Loucy (cell line): ENCODE measurements at regions not wholly inside any gene's neighbourhood (a gene's known extent, or its start where the extent isn't known, plus 50 kb on each side); places are given as distances from the start of the nearest gene placed in this dataset.
A peak's percentile ranks its signal among the peaks of the same experiment; 100 is the strongest.
"Not testable (repeated sequence)": the region's sequence is repeated elsewhere in the genome, so short reads cannot be mapped to it uniquely, and the experiment has no call there.

Experiments used
- H2AFZ ChIP-seq: fragments of 200-600 bp; sonication (generic); 2 replicates; pipeline ENCODE4 v1.6.0; 2016; ENCODE audit warnings: antibody characterized with exemption, mild to moderate bottlenecking, low read length, moderate library complexity
- H3F3A ChIP-seq: fragments of 200-600 bp; 2 replicates; pipeline ENCODE4 v1.6.0; 2016; ENCODE audit warnings: antibody characterized with exemption, low read depth, mild to moderate bottlenecking
- H3K27me3 ChIP-seq: fragments of 200-600 bp; sonication (generic); 2 replicates; pipeline ENCODE4 v1.6.1; 2014; ENCODE audit warnings: low read length, mild to moderate bottlenecking; ENCODE audit not compliant: insufficient read depth, poor library complexity, severe bottlenecking
- H3K36me3 ChIP-seq: fragments of 200-600 bp; sonication (generic); 2 replicates; pipeline ENCODE4 v1.6.1; 2016; ENCODE audit warnings: low read length; ENCODE audit not compliant: insufficient read depth
- H3K4me1 ChIP-seq: fragments of 200-600 bp; sonication (generic); 2 replicates; pipeline ENCODE4 v1.5.1; 2014; ENCODE audit warnings: low read length, mild to moderate bottlenecking; ENCODE audit not compliant: insufficient read depth, poor library complexity, severe bottlenecking
- H3K4me2 ChIP-seq: fragments of 200-600 bp; sonication (generic); 2 replicates; pipeline ENCODE4 v1.6.0; 2014; ENCODE audit warnings: antibody characterized with exemption, low read length, low read depth, mild to moderate bottlenecking; ENCODE audit not compliant: poor library complexity, severe bottlenecking
- H3K4me3 ChIP-seq: fragments of 200-600 bp; sonication (generic); 2 replicates; pipeline ENCODE4 v1.5.1; 2014; ENCODE audit warnings: low read length, mild to moderate bottlenecking, mixed read lengths; ENCODE audit not compliant: poor library complexity, severe bottlenecking
- H3K79me2 ChIP-seq: fragments of 200-600 bp; sonication (generic); 2 replicates; pipeline ENCODE4 v1.6.1; 2014; ENCODE audit warnings: low read length; ENCODE audit not compliant: insufficient read depth
- H3K9ac ChIP-seq: fragments of 200-600 bp; sonication (generic); 2 replicates; pipeline ENCODE4 v1.6.0; 2014; ENCODE audit warnings: mild to moderate bottlenecking, low read depth, low read length, moderate library complexity; ENCODE audit not compliant: poor library complexity, severe bottlenecking
- H3K9me2 ChIP-seq: fragments of 200-600 bp; sonication (generic); replicated peaks from 2 replicates; pipeline ENCODE4 v1.6.1; 2016; ENCODE audit warnings: low read depth, low read length, mixed read lengths
- H3K9me3 ChIP-seq: fragments of 200-600 bp; sonication (generic); 2 replicates; pipeline ENCODE4 v1.6.1; 2014; ENCODE audit warnings: mild to moderate bottlenecking, antibody characterized with exemption, low read length, low read depth; ENCODE audit not compliant: insufficient read depth
- H4K20me1 ChIP-seq: fragments of 200-600 bp; sonication (generic); 2 replicates; pipeline ENCODE4 v1.6.0; 2014; ENCODE audit warnings: antibody characterized with exemption, low read length, mild to moderate bottlenecking; ENCODE audit not compliant: insufficient read depth, poor library complexity, severe bottlenecking
- EZH2phosphoT487 ChIP-seq: fragments of 200-600 bp; IDR thresholded peaks from 2 replicates; pipeline ENCODE4 v1.6.1; 2018; ENCODE audit warnings: antibody characterized with exemption, mild to moderate bottlenecking, moderate library complexity, borderline replicate concordance
- TF ChIP-seq, protein P1 (sequence below): fragments of 200-600 bp; sonication (generic); conservative IDR thresholded peaks from 2 replicates; pipeline ENCODE4 v1.5.1; 2014; ENCODE audit warnings: mild to moderate bottlenecking, antibody characterized with exemption, low read length

DNA sequence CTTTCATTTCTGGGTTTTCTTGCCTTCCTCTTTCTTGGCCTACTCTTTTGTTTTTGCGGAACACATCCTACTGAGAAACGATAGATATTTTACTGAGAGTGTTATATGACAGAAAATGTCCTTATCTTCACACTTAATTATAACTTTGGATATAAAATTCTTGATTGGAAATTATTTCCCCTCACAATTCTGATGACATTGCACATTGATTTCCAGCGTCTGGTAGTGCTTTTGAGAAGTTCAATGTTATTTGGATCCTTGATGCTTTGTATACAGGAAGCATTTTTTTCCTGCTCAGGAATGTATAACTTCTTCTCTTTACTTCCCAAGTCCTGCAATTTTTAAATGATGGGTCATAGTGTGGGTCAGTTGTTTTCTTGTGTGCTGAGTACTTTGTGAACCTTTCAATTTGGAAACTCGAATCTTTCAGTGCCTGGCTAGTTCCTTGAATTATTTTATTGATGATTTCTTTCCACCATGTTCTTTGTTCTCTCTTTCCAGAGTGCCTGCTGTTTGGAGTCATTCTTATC, 183.9 kb downstream of the PDCD6IP start:
- Histone ChIP-seq H3K9me2 (no peaks in the 10 kb centered on the region), H3F3A (no peaks in the 10 kb centered on the region), H3K4me1 (no peaks in the 10 kb centered on the region), H3K9me3 (no peaks in the 10 kb centered on the region), H3K9ac (no peak overlapping the region), H2AFZ (no peak overlapping the region), H3K79me2 (no peaks in the 10 kb centered on the region), H3K4me2 (no peak overlapping the region), H3K4me3 (no peak overlapping the region), H4K20me1 (no peaks in the 10 kb centered on the region), H3K27me3 (no peaks in the 10 kb centered on the region), H3K36me3 (no peaks in the 10 kb centered on the region)
- TF ChIP-seq, protein P1, sequence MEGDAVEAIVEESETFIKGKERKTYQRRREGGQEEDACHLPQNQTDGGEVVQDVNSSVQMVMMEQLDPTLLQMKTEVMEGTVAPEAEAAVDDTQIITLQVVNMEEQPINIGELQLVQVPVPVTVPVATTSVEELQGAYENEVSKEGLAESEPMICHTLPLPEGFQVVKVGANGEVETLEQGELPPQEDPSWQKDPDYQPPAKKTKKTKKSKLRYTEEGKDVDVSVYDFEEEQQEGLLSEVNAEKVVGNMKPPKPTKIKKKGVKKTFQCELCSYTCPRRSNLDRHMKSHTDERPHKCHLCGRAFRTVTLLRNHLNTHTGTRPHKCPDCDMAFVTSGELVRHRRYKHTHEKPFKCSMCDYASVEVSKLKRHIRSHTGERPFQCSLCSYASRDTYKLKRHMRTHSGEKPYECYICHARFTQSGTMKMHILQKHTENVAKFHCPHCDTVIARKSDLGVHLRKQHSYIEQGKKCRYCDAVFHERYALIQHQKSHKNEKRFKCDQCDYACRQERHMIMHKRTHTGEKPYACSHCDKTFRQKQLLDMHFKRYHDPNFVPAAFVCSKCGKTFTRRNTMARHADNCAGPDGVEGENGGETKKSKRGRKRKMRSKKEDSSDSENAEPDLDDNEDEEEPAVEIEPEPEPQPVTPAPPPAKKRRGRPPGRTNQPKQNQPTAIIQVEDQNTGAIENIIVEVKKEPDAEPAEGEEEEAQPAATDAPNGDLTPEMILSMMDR: no peak
- no peak for TF ChIP-seq EZH2phosphoT487

DNA sequence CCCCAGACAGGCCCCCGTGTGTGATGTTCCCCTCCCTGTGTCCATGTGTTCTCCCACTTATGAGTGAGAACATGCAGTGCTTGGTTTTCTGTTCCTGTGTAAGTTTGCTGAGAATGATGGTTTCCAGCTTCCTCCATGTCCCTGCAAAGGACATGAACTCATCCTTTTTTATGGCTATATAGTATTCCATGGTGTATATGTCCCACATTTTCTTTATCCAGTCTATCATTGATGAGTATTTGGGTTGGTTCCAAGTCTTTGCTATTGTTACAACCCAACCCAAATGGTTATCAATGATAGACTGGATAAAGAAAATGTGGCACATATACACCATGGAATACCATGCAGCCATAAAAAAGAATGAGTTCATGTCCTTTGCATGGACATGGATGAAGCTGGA, 184.5 kb downstream of the PDCD6IP start:
- not testable (repeated sequence) for H3K27me3 ChIP-seq, H4K20me1 ChIP-seq, H2AFZ ChIP-seq, H3K9me2 ChIP-seq, H3F3A ChIP-seq, H3K79me2 ChIP-seq, H3K4me1 ChIP-seq, H3K9ac ChIP-seq, H3K9me3 ChIP-seq, H3K4me3 ChIP-seq, H3K36me3 ChIP-seq, H3K4me2 ChIP-seq

DNA sequence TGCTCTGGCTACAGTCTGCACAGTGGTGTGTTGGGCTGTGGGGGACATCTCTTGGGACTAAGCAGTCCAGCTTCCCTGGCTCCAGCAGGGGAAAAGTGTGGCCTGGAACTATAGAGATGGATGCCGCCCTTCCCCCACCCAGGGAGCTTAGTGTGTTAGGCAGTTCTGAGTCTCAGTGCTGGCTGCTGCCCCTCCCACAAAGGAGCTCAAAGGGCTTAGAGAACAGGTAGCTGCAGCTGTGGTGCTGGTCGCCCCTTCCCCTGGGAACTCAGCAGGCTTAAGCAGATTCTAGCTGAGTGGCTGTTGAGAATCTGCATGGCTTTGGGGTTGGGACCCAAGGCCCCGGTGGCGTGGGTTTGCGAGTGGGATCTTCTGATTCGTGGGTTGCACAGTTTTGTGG, 190.8 kb downstream of the PDCD6IP start:
- no peak overlapping the region for H2AFZ ChIP-seq
- H3K36me3 ChIP-seq: no peaks in the 10 kb centered on the region
- TF ChIP-seq, protein P1: no peak
- no peak for TF ChIP-seq EZH2phosphoT487
- no peaks in the 10 kb centered on the region for H4K20me1 ChIP-seq
- no peaks in the 10 kb centered on the region for H3F3A ChIP-seq
- no peaks in the 10 kb centered on the region for H3K9me3 ChIP-seq
- no peak overlapping the region for H3K4me3 ChIP-seq
- no peaks in the 10 kb centered on the region for H3K79me2 ChIP-seq
- H3K4me1 ChIP-seq: no peaks in the 10 kb centered on the region
- H3K9ac ChIP-seq: no peak overlapping the region
- H3K4me2 ChIP-seq: no peak overlapping the region
- no peaks in the 10 kb centered on the region for H3K27me3 ChIP-seq
- H3K9me2 ChIP-seq: no peaks in the 10 kb centered on the region

DNA sequence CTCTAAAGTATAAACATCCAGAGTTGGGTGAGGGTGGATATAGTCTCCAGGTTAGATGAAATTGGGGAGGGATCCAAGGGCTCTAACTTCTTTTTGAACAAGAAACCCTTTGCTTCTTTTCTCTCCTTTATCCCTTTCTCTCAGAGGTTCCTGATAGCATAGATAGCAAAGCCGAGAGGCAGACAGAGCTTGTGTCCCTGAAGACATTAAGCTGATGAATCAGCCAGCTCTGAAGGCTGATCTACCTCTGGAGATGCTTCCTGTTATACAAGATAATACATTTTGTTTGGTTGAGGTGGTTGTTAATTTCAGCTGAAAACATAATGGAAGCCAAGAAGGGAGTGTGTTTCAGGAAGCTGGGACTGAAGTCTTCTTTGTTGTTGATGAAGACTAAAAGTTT, 193.2 kb downstream of the PDCD6IP start:
- Histone ChIP-seq H3F3A (no peaks in the 10 kb centered on the region), H4K20me1 (no peaks in the 10 kb centered on the region), H3K79me2 (no peaks in the 10 kb centered on the region), H3K9me3 (no peaks in the 10 kb centered on the region; the same call in 1 of the 2 replicates), H3K9ac (no peak overlapping the region), H3K4me3 (no peak overlapping the region), H3K4me1 (no peaks in the 10 kb centered on the region), H3K27me3 (no peaks in the 10 kb centered on the region), H3K9me2 (no peaks in the 10 kb centered on the region), H3K36me3 (no peaks in the 10 kb centered on the region), H2AFZ (peak overlapping the region; percentile 6; the same call in 1 of the 2 replicates), H3K4me2 (no peak overlapping the region)
- TF ChIP-seq EZH2phosphoT487: no peak
- TF ChIP-seq, protein P1: no peak
